Glomerular visceral epithelial cell (primary cell): ENCODE measurements at regions not wholly inside any gene's neighbourhood (a gene's known extent, or its start where the extent isn't known, plus 50 kb on each side); places are given as distances from the start of the nearest gene placed in this dataset.

ENCODE experiments used
- DNase-seq: peaks from one replicate; pipeline ENCODE4 v3.0.0-alpha.2; 2016; ENCODE audit errors: extremely low spot score

DNA sequence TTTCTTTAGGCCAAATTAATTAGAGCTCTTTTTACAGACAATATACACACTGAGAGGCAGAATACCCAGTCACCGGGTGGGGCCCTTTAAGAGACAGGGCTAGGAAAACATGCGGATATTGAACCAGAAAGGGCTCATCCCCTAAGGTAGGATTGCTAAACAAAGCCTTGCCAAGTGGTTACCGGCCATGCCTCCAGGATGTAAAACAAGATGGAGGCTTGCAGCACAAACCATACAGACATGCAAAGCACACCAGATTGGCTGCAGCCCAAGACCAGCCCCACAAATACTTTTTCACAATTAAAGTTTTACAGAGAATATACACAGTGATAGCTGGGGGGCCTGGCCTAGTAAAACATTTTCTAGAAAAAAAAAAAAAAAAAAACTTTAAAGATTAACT lies 210.0 kb downstream of the KLHL4 start:
- DNase-seq: no peak

DNA sequence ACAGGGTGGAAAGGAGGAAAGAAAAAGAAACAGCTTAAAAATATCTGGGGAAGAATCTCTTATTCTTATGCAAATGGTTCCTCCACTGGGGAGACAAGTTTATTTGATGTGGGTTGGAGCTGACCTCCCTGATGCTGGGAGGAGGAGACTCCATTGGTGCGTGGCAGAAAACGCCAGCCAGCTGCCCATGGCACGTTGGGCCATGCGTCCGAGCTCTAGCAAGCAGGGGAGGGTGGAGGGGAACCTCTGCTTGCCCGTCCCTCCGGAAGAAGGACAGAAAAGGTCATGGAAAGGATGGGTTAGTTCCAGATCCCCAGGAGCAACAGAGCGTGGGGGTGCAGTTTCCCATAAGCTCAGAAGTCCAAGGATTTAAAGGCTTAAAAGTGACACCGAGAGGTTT lies 210.4 kb downstream of the KLHL4 start:
- DNase-seq: no peak

- DNase-seq: no peak
These were observed 210.9 kb downstream of the KLHL4 start for GRCh38 chrX:87728459-87728858.

GRCh38 chrX:87732133-87732532 lies 214.5 kb downstream of the KLHL4 start:
- no peak for DNase-seq

- DNase-seq: no peak
These were observed 219.0 kb downstream of the KLHL4 start for GRCh38 chrX:87736576-87736975.

- DNase-seq: no peak
These were observed 226.8 kb downstream of the KLHL4 start for GRCh38 chrX:87744391-87744790.

GRCh38 chrX:87755493-87755892 lies 237.9 kb downstream of the KLHL4 start:
- DNase-seq: no peak

GRCh38 chrX:87788976-87789375 lies 271.4 kb downstream of the KLHL4 start:
- DNase-seq: no peak

DNA sequence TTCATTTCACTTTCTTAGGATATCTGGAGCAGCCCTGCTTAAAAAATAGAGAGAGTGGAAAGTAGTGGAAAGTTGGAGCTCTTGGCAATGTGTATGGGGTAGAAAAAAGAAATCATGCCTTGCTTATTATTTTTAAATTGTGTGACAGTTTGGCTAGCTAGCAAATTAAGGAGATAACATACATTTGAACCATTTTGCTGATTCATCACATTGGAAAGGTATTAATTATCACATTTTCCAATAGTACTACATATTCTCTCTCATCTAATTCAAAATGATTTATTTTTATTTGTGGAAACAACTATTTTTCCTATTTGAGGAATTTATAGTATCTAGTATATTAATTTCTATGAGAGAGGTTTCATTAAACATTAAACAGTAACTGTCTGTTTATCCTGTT lies 280.4 kb downstream of the KLHL4 start:
- no peak for DNase-seq

GRCh38 chrX:87805829-87806490 lies 288.4 kb downstream of the KLHL4 start:
- DNase-seq: no peak

- no peak for DNase-seq
These were observed 291.1 kb downstream of the KLHL4 start for GRCh38 chrX:87808576-87809243.

DNA sequence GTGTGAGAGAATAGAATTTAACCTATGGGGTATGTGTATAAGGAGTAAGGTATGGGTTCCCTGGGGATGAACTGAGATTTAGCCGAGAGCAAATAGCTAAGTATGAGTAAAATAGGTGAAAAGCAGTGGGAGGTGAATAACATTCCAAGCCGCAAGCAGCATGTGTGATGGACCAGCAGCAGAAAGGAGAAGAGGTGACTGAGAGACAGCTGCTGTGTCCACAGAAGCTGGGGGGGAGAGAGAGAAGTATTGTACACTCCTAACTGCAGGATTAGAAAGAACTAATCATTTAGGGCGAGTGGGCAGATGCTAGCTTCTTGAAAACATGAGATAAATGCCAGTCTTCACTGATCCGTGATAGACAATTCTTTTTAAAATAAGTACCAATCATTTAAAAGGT lies 296.0 kb downstream of the KLHL4 start:
- DNase-seq: no peak

DNA sequence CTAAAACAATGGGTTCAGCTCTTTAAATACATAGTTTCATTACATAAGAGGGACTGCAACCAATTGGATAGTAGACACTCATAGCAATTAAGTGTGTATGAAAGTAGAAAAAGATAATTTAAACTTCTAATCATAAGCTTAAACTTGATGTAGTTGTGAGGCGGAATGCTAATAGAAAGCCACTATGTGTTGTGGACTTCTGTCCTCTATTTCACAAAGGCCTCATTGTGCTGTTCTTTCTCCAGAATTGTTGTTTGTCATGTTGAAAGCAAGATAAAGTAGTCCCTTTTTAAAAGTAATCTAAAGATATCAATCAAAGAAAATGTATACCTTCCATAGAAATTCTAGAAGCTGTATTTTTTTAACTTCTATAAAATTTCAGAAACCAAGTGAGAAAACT lies 329.4 kb downstream of the KLHL4 start:
- no peak for DNase-seq

DNA sequence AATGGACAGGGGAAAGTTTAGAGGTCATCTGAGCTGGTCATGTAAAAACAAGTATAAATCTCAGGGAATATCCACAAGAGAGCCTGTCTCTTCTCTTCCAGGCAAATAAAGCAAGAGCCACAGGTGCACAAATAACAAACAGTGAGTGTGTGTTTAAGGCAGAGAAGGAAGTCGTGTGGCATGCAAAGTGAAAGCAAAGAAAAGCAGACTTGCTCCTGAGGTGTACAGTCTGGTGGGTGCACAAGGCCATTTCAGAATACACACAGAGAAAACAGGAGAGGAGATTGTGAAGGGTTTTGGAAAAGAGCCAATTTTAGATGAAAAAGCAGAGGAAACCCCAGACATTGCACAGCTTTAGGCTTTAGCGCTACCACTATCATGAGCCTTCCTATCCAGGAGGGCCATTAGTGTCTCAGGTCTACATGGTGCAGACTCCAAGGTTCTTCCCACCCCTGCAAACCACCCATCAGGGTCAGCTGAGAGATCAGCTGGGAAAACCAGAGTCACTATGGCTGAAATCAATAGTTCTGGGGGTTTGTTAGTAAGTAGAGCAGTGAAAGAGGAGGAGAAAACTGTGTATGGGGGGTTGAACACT lies 355.8 kb downstream of the KLHL4 start:
- no peak for DNase-seq

DNA sequence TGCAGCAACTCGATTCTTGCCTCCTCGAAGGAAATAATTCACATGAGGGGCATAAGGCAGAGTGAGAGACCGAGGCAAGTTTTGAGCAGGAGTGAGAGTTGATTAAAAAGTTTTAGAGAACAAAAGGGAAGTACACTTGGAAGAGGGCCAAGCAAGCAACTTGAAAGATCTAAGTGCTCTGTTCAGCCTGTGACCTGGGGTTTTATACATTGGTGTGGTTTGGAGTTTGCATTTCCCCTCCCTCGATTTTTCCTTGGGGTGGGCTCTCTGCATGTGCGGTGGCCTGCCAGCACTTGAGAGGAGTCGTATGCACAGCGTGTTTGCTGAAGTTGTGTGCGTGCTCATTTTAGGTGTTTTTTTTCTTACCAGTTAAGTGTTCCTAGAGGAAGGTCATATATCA lies 356.4 kb downstream of the KLHL4 start:
- DNase-seq: no peak

GRCh38 chrX:87878926-87879325 lies 361.3 kb downstream of the KLHL4 start:
- no peak for DNase-seq

GRCh38 chrX:87890437-87890836 lies 372.8 kb downstream of the KLHL4 start:
- no peak for DNase-seq

DNA sequence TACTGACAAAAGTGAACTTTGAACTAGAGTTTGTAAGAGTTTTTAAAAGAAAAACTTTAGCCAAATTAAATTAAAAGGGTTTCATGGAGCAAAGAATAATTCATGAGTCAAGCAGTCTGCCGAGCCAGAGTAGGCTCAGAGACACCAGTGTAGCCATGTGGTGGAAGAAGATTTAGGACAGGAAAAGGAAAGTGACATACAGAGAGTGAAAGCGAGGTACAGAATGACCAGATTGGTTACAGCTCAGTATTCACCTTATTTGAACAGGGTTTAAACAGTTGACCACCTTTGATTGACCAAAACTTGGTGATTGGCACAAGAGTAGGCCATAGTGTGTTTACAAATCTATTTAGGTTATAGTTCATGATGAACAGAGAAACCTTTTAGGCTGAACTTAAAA lies 377.8 kb downstream of the KLHL4 start:
- DNase-seq: no peak

DNA sequence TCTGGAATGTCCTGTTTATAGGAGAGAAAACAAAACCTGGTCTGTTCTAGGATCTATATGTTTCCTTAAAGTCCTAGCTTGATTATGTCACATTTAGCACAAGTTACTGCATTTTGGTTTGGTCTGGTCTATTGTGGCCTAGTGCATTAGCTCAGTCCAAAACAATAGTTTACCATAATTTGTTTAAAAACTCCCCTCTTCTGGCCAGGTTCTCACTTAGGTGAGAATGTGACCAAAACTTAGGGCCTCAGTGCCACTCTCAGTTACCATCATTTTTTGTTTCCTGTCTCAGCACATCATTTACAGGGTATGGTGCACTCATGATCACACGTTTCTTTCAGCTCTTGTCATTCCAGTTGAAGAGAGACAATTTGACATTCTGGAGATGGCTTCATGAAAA lies 378.5 kb downstream of the KLHL4 start:
- DNase-seq: no peak

- DNase-seq: peak; percentile 0
These were observed 382.8 kb downstream of the KLHL4 start for GRCh38 chrX:87900320-87900908.

DNA sequence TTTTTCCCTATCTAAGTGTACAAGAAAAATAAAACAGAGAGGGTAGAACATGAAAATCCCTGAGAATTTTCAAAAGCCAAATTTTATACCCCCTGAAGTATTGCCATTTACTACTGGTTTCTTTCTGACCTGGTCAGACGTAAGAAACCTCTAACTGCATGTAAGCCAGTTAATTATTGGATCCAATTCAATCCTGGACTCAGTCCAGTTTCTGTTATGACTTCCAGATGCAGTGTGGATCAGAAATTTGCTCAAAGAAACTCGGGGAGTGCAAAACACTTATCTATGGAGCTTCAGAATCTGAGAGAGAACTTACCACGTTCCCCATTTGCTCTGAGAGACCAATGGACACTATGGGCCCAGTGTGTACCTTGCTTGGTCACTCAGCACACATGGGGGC lies 383.5 kb downstream of the KLHL4 start:
- DNase-seq: no peak

DNA sequence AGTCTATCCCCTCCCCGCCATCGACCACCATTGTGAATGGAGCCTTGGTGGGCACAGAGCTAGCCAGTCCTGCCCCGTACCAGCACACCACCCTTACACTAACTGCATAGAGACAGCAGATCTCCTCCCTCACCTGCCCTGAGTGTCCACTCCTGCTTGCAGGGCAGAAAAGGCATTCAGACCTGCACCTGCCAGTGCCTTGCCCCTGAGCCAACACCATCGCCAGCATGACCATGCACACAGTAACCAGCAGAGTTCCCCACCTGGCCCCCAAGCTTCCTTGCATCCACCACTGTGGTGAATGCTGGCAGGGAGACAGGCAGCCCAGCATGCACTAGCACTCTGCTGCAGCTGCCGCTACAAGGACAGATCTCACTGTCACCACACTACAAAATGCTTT lies 397.1 kb downstream of the KLHL4 start:
- no peak for DNase-seq

DNA sequence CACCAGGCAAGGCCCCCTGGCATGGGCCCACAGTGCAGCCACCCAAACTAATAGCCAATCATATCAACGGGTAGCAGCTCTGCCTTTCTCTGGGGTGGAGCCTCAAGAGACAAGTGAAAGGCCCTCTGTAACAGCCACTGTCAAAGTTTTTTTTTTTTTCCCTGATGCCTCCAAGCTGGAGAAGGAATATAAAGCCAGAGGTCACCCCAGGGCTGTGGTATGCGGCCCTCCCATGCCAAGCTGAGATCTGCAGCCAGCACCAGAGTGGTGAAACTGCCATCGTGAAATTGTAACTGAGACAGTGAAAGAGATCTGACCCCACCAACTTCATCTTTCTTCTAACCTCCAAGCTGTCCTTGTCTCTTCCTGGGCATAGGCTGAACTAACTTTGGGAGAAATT lies 407.0 kb downstream of the KLHL4 start:
- DNase-seq: no peak
